Vagina (tissue), 2 donors: ENCODE measurements at regions not wholly inside any gene's neighbourhood (a gene's known extent, or its start where the extent isn't known, plus 50 kb on each side); places are given as distances from the start of the nearest gene placed in this dataset.

ENCODE experiments used
- POLR2A ChIP-seq, 2 donors: fragments of 450-650 bp; IDR thresholded peaks; one replicate each; pipeline ENCODE4 v1.6.1; 2017; ENCODE audit warnings: antibody characterized with exemption in 2 of 2, mild to moderate bottlenecking in 2 of 2, moderate library complexity in 2 of 2
- TF ChIP-seq, protein P1 (sequence below), 3 experiments: fragments of 450-650 bp in 2 of 3; fragments of 200-600 bp in 1 of 3; sonication (generic) in 1 of 3; IDR thresholded peaks; one replicate each; pipeline ENCODE4 v1.5.1; 2017 to 2019; ENCODE audit warnings: antibody characterized with exemption in 3 of 3, mild to moderate bottlenecking in 2 of 3, moderate library complexity in 2 of 3

DNA sequence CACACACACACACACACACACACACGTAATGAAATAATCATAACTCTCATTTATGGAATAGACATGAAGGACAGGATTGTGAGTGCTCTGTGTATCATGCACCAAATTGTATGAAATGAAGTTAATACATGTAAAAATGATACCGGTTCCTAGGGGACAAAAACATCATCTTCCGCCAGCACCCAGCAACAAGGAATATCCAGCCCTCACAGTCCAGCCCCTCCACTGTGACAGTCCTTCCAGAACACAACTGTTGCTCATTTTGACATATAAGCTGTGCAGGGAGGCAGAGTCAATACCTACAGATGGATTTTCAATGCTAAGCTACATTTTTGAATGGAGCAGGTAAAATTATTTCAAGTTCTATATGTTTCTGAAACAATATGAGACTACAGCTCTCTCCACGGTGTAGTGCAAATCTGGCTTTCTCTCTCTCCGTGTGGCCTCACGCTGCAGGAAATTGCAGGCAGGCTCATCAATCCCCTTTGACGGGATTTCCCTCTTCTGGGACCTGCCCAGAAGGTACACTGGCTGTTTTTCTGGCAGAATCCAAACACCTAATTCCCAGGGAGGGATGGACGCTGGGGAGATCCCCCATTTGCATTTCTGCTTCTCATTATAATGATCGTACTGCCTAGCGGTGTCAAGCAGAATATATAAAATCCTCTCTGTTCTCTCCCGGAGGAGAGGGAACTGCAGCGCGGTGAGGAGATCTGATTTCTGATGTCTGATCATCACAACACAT, 494.0 kb downstream of the LIG4 start:
- TF ChIP-seq, protein P1, sequence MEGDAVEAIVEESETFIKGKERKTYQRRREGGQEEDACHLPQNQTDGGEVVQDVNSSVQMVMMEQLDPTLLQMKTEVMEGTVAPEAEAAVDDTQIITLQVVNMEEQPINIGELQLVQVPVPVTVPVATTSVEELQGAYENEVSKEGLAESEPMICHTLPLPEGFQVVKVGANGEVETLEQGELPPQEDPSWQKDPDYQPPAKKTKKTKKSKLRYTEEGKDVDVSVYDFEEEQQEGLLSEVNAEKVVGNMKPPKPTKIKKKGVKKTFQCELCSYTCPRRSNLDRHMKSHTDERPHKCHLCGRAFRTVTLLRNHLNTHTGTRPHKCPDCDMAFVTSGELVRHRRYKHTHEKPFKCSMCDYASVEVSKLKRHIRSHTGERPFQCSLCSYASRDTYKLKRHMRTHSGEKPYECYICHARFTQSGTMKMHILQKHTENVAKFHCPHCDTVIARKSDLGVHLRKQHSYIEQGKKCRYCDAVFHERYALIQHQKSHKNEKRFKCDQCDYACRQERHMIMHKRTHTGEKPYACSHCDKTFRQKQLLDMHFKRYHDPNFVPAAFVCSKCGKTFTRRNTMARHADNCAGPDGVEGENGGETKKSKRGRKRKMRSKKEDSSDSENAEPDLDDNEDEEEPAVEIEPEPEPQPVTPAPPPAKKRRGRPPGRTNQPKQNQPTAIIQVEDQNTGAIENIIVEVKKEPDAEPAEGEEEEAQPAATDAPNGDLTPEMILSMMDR (IDR thresholded peaks at IDR 0.05), result no peak
- TF ChIP-seq POLR2A (IDR thresholded peaks at IDR 0.05), result no peak
